CD14-positive monocyte (primary cell): ENCODE measurements at regions not wholly inside any gene's neighbourhood (a gene's known extent, or its start where the extent isn't known, plus 50 kb on each side); places are given as distances from the start of the nearest gene placed in this dataset.
A peak's percentile ranks its signal among the peaks of the same experiment; 100 is the strongest.

Experiments
- DNase-seq, 3 donors: peaks; one replicate each; pipeline ENCODE4 v3.0.0-alpha.2; 2011 to 2022
- H2AFZ ChIP-seq: 2 replicates; pipeline ENCODE4 v1.6.0; 2012; ENCODE audit warnings: mild to moderate bottlenecking, low read depth, low read length, inconsistent platforms; ENCODE audit not compliant: insufficient read depth, poor library complexity, severe bottlenecking
- H3K27ac ChIP-seq, 2 donors: 1 replicate in 1 of 2; 2 replicates in 1 of 2; pipeline ENCODE4 v1.5.1; 2012 to 2013; ENCODE audit warnings: low read length in 2 of 2, control low read depth in 1 of 2, inconsistent platforms in 1 of 2, low read depth in 1 of 2, mild to moderate bottlenecking in 1 of 2
- H3K27me3 ChIP-seq, 2 donors: one replicate each; pipeline versions ENCODE4 v1.6.0 to v1.6.1; 2011 to 2013; ENCODE audit warnings: low read length in 2 of 2; ENCODE audit not compliant: control insufficient read depth in 2 of 2, insufficient read depth in 2 of 2
- H3K36me3 ChIP-seq, 2 donors: replicated peaks in 1 of 2; 1 replicate in 1 of 2; 2 replicates in 1 of 2; pipeline versions ENCODE4 v1.5.1 to v1.6.1; 2012 to 2013; ENCODE audit warnings: low read length in 2 of 2, control low read depth in 1 of 2, inconsistent platforms in 1 of 2, mild to moderate bottlenecking in 1 of 2; ENCODE audit not compliant: insufficient read depth in 2 of 2, control insufficient read depth in 1 of 2
- H3K4me1 ChIP-seq, 2 donors: 1 replicate in 1 of 2; 2 replicates in 1 of 2; pipeline versions ENCODE4 v1.5.1 to v1.6.1; 2012 to 2013; ENCODE audit warnings: low read length in 2 of 2, control low read depth in 1 of 2, inconsistent platforms in 1 of 2, mild to moderate bottlenecking in 1 of 2, moderate library complexity in 1 of 2; ENCODE audit not compliant: insufficient read depth in 2 of 2, control insufficient read depth in 1 of 2
- H3K4me2 ChIP-seq: replicated peaks from 2 replicates; pipeline ENCODE3; 2012; ENCODE audit warnings: low read length, moderate library complexity, mild to moderate bottlenecking; ENCODE audit not compliant: poor library complexity, severe bottlenecking; ENCODE audit errors: extremely low read depth
- H3K4me3 ChIP-seq, 3 experiments: fragments of 200-600 bp in 1 of 3; sonication (generic) in 1 of 3; replicated peaks in 1 of 3; 1 replicate in 2 of 3; 2 replicates in 1 of 3; pipeline ENCODE4 v1.5.1; 2011 to 2013; ENCODE audit warnings: low read length in 3 of 3, mild to moderate bottlenecking in 3 of 3, control low read depth in 2 of 3, low read depth in 2 of 3, inconsistent platforms in 1 of 3, moderate library complexity in 1 of 3
- H3K79me2 ChIP-seq: 2 replicates; pipeline ENCODE4 v1.6.0; 2012; ENCODE audit warnings: mild to moderate bottlenecking, control low read depth, inconsistent platforms, low read length, moderate library complexity; ENCODE audit not compliant: insufficient read depth
- H3K9ac ChIP-seq: 2 replicates; pipeline ENCODE4 v1.6.0; 2017; ENCODE audit warnings: low read length, mild to moderate bottlenecking; ENCODE audit not compliant: insufficient read depth, poor library complexity, severe bottlenecking
- H3K9me3 ChIP-seq, 2 donors: replicated peaks in 1 of 2; 1 replicate in 1 of 2; 2 replicates in 1 of 2; pipeline versions ENCODE4 v1.5.1 to v1.6.1; 2012 to 2013; ENCODE audit warnings: low read length in 2 of 2, control low read depth in 1 of 2; ENCODE audit not compliant: control insufficient read depth in 1 of 2, insufficient read depth in 1 of 2
- H4K20me1 ChIP-seq: 2 replicates; pipeline ENCODE4 v1.6.0; 2012; ENCODE audit warnings: mild to moderate bottlenecking, low read length, control low read depth, moderate library complexity; ENCODE audit not compliant: insufficient read depth
- H3K27ac Mint-ChIP-seq, 7 donors: one replicate each; pipeline ENCODE4 v1.8.0; 2020; ENCODE audit warnings: mild to moderate bottlenecking in 7 of 7, mixed read lengths in 7 of 7, moderate library complexity in 6 of 7, inconsistent platforms in 2 of 7
- H3K27me3 Mint-ChIP-seq, 3 donors: one replicate each; pipeline ENCODE4 v1.8.0; 2021 to 2022; ENCODE audit warnings: low read depth in 3 of 3, mild to moderate bottlenecking in 3 of 3, mixed read lengths in 3 of 3, moderate library complexity in 3 of 3, inconsistent platforms in 1 of 3
- H3K36me3 Mint-ChIP-seq, 2 donors: one replicate each; pipeline ENCODE4 v1.8.0; 2020; ENCODE audit warnings: mixed read lengths in 2 of 2, inconsistent platforms in 1 of 2, mild to moderate bottlenecking in 1 of 2
- H3K4me1 Mint-ChIP-seq: one replicate; pipeline ENCODE4 v1.8.0; 2020; ENCODE audit warnings: mild to moderate bottlenecking, mixed read lengths
- H3K4me3 Mint-ChIP-seq, 2 donors: one replicate each; pipeline ENCODE4 v1.8.0; 2020; ENCODE audit warnings: mild to moderate bottlenecking in 2 of 2, mixed read lengths in 2 of 2, moderate library complexity in 1 of 2
- H3K9me3 Mint-ChIP-seq, 7 donors: one replicate each; pipeline ENCODE4 v1.8.0; 2020 to 2022; ENCODE audit warnings: mixed read lengths in 7 of 7, mild to moderate bottlenecking in 6 of 7, moderate library complexity in 6 of 7, inconsistent platforms in 2 of 7
- CTCF ChIP-seq: fragments of 200-600 bp; IDR thresholded peaks from one replicate; pipeline ENCODE4 v1.8.0; 2022; ENCODE audit warnings: antibody characterized with exemption, mild to moderate bottlenecking
- WGBS: methylation state at CpG from one replicate; pipeline ENCODE4 v1.1.5; 2013; ENCODE audit warnings: missing lambda C conversion rate; ENCODE audit not compliant: insufficient coverage; 5-methylcytosine and 5-hydroxymethylcytosine counted together
- intact Hi-C, 2 donors: fragments of 100-400 bp; cut with micrococcal nuclease; formaldehyde crosslinking; loops; one replicate each; pipeline versions ENCODE4 v1.15.0 to v1.15.1; 2023

GRCh38 chr12:28869197-28869596 is 279.9 kb upstream of the FAR2 start:
- no peak for DNase-seq
- Histone ChIP-seq H3K9ac (no peak overlapping the region), H3K36me3 (no peaks in the 10 kb centered on the region), H3K4me3 (no peak overlapping the region), H3K9me3 (no peaks in the 10 kb centered on the region), H4K20me1 (no peaks in the 10 kb centered on the region), H2AFZ (no peak overlapping the region), H3K27ac (no peak overlapping the region), H3K79me2 (no peaks in the 10 kb centered on the region), H3K4me1 (peaks cover 24 to 25% of the 10 kb centered on the region in 2 donors), H3K27me3 (no peaks in the 10 kb centered on the region), H3K4me2 (no peak overlapping the region)
- WGBS: 75% methylated on average over 1 of the region's 4 CpGs
- Mint-ChIP-seq H3K36me3 (no peaks in the 10 kb centered on the region), H3K27me3 (peaks cover 0 to 3% (median 0%) of the 10 kb centered on the region in 3 donors), H3K27ac (no peak overlapping the region), H3K4me3 (no peak overlapping the region), H3K4me1 (peaks cover 34% of the 10 kb centered on the region), H3K9me3 (peaks cover 0 to 3% (median 0%) of the 10 kb centered on the region in 7 donors)
- intact Hi-C loops: no loop called here
- no peak for TF ChIP-seq CTCF

GRCh38 chr12:28870839-28871440 is 278.1 kb upstream of the FAR2 start:
- intact Hi-C loops: no loop called here
- H3K27me3 ChIP-seq: no peaks in the 10 kb centered on the region
- no peak for TF ChIP-seq CTCF
- H3K36me3 ChIP-seq: no peaks in the 10 kb centered on the region
- no peaks in the 10 kb centered on the region for H3K79me2 ChIP-seq
- H3K4me1 Mint-ChIP-seq: peaks cover 34% of the 10 kb centered on the region
- WGBS: 12% methylated on average over 3 of the region's 3 CpGs
- peak overlapping the region in 5 of 7 donors; percentile 56 to 78 (median 63) for H3K27ac Mint-ChIP-seq
- DNase-seq: peak; percentile 17 to 56 (median 44)
- no peak overlapping the region for H3K9ac ChIP-seq
- H2AFZ ChIP-seq: no peak overlapping the region
- H3K4me1 ChIP-seq: peaks cover 24 to 25% of the 10 kb centered on the region in 2 donors
- H3K36me3 Mint-ChIP-seq: no peaks in the 10 kb centered on the region
- no peak overlapping the region for H3K4me3 ChIP-seq
- H3K27me3 Mint-ChIP-seq: peaks cover 0 to under 1% (median 0%) of the 10 kb centered on the region in 3 donors
- H3K4me3 Mint-ChIP-seq: no peak overlapping the region
- H3K4me2 ChIP-seq: peak overlapping the region; percentile 20
- no peaks in the 10 kb centered on the region for H3K9me3 ChIP-seq
- H3K27ac ChIP-seq: peak overlapping the region in 1 of 2 donors; percentile 61
- no peaks in the 10 kb centered on the region for H4K20me1 ChIP-seq
- peaks cover 0 to 3% (median 0%) of the 10 kb centered on the region in 7 donors for H3K9me3 Mint-ChIP-seq
